C1 segment of cervical spinal cord (tissue), 14 donors: ENCODE measurements at regions not wholly inside any gene's neighbourhood (a gene's known extent, or its start where the extent isn't known, plus 50 kb on each side); places are given as distances from the start of the nearest gene placed in this dataset.
A peak's percentile ranks its signal among the peaks of the same experiment; 100 is the strongest.

ENCODE experiments used
- DNase-seq, 14 donors: peaks; one replicate each; lab custom pipeline; 2025; lab: John Stamatoyannopoulos, UW

GRCh38 chr3:68057637-68058320, 403.4 kb upstream of the SUCLG2 start:
- no peak for DNase-seq

GRCh38 chr3:68056556-68056955, 402.1 kb upstream of the SUCLG2 start:
- no peak for DNase-seq

- DNase-seq: no peak
Observed at GRCh38 chr3:68055215-68055614, 400.8 kb upstream of the SUCLG2 start.

GRCh38 chr3:68049776-68050175, 395.4 kb upstream of the SUCLG2 start:
- no peak for DNase-seq

- no peak for DNase-seq
Observed at GRCh38 chr3:68045976-68046375, 391.6 kb upstream of the SUCLG2 start.

- DNase-seq: no peak
Observed at GRCh38 chr3:68033867-68034266, 379.5 kb upstream of the SUCLG2 start.

- no peak for DNase-seq
Observed at GRCh38 chr3:68032209-68032608, 377.8 kb upstream of the SUCLG2 start.

GRCh38 chr3:68025189-68025588, 370.8 kb upstream of the SUCLG2 start:
- DNase-seq: no peak

GRCh38 chr3:68019876-68020275, 365.5 kb upstream of the SUCLG2 start:
- DNase-seq: no peak

GRCh38 chr3:68018275-68018674, 363.9 kb upstream of the SUCLG2 start:
- DNase-seq: no peak

GRCh38 chr3:68017069-68017468, 362.7 kb upstream of the SUCLG2 start:
- no peak for DNase-seq

- DNase-seq: no peak
Observed at GRCh38 chr3:68009900-68010299, 355.5 kb upstream of the SUCLG2 start.

GRCh38 chr3:68007621-68008226, 353.3 kb upstream of the SUCLG2 start:
- DNase-seq: peak in 4 of 14 donors; percentile 2 to 18 (median 8)

GRCh38 chr3:68006646-68007045, 352.2 kb upstream of the SUCLG2 start:
- no peak for DNase-seq

- DNase-seq: no peak
Observed at GRCh38 chr3:68004091-68004490, 349.7 kb upstream of the SUCLG2 start.

GRCh38 chr3:67998281-67998680, 343.9 kb upstream of the SUCLG2 start:
- DNase-seq: no peak

- DNase-seq: no peak
Observed at GRCh38 chr3:67995206-67995605, 340.8 kb upstream of the SUCLG2 start.

- no peak for DNase-seq
Observed at GRCh38 chr3:67986706-67987105, 332.3 kb upstream of the SUCLG2 start.

GRCh38 chr3:67983166-67983565, 328.8 kb upstream of the SUCLG2 start:
- no peak for DNase-seq

- DNase-seq: no peak
Observed at GRCh38 chr3:67981077-67981476, 326.7 kb upstream of the SUCLG2 start.

- DNase-seq: no peak
Observed at GRCh38 chr3:67979342-67979741, 324.9 kb upstream of the SUCLG2 start.

- no peak for DNase-seq
Observed at GRCh38 chr3:67977762-67978161, 323.4 kb upstream of the SUCLG2 start.

GRCh38 chr3:67976663-67977062, 322.3 kb upstream of the SUCLG2 start:
- DNase-seq: no peak

- no peak for DNase-seq
Observed at GRCh38 chr3:67964596-67964995, 310.2 kb upstream of the SUCLG2 start.
